ENCODE measurements at regions not wholly inside any gene's neighbourhood (a gene's known extent, or its start where the extent isn't known, plus 50 kb on each side); places are given as distances from the start of the nearest gene placed in this dataset.
"Not testable (repeated sequence)": the region's sequence is repeated elsewhere in the genome, so short reads cannot be mapped to it uniquely, and the experiment has no call there.

DNA sequence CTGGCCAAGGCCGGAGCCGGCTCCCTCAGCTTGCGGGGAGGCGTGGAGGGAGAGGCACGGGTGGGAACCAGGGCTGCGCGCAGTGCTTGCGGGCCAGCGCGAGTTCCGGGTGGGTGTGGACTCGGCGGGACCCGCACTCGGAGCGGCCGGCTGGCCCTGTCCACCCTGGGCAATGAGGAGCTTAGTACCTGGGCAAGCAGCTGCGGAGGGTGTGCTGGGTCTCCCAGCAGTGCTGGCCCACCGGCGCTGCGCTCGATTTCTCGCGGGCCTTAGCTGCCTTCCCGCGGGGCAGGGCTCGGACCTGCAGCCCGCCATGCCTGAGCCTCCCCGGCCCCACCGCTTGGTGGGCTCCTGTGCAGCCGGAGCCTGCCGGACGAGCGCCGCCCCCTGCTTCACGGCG, 91.4 kb upstream of the MAN1A1 start:
- Histone ChIP-seq H3K9ac (ENCODE audit: low read depth, low read length) (no peak overlapping the region), H3K9me3 (ENCODE audit: control insufficient read depth, insufficient read depth, low read length) (no peaks in the 10 kb centered on the region; the same call in 1 of the 2 replicates), H3K36me3 (ENCODE audit: insufficient read depth, low read length) (no peaks in the 10 kb centered on the region), H3K4me1 (ENCODE audit: insufficient read depth, low read length) (peaks cover 7% of the 10 kb centered on the region)

DNA sequence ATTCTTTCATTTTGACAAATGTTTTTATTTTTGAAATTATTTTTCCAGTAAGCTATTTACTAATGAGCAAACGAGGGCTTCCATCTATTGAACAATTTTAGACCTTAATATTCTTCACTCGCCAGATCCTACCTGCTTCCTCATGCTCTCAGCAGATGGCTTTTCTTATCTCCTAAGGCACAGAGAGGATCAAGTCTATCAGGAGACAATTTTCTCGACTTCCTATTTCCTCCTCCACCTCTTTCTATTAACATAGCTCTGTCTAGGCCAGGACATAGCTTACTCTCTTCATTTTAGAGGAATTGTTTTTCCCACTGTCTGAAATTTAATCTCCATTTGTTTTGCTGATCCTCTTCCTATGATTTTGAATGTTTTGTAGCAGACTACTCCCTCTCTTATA, 87.0 kb upstream of the MAN1A1 start:
- Histone ChIP-seq H3K4me1 (ENCODE audit: insufficient read depth, low read length) (no peaks in the 10 kb centered on the region), H3K36me3 (ENCODE audit: insufficient read depth, low read length) (no peaks in the 10 kb centered on the region), H3K9me3 (ENCODE audit: control insufficient read depth, insufficient read depth, low read length) (no peaks in the 10 kb centered on the region; the same call in 1 of the 2 replicates), H3K9ac (ENCODE audit: low read depth, low read length) (no peak overlapping the region)

DNA sequence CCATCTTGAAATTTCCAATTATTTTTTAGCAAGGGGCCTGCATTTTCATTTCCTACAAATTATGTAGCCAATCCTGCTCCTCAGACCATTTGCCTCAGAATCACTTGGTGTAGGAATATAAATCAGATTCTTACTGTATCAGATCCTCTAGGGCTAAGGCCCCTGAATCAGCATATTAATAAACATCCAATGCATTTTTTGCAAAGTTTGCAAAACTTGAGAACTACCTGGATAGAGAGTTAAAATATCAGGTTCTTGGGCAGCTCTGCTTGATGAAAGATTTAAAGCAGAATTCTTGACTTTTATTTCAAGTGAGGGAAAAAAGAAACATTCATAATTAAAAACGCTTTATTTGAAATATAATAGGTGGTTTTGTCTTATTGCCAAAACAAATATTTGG, 82.2 kb upstream of the MAN1A1 start:
- no peaks in the 10 kb centered on the region for H3K36me3 ChIP-seq (ENCODE audit: insufficient read depth, low read length)
- no peak overlapping the region for H3K9ac ChIP-seq (ENCODE audit: low read depth, low read length)
- no peaks in the 10 kb centered on the region for H3K9me3 ChIP-seq (ENCODE audit: control insufficient read depth, insufficient read depth, low read length)
- no peaks in the 10 kb centered on the region for H3K4me1 ChIP-seq (ENCODE audit: insufficient read depth, low read length)

DNA sequence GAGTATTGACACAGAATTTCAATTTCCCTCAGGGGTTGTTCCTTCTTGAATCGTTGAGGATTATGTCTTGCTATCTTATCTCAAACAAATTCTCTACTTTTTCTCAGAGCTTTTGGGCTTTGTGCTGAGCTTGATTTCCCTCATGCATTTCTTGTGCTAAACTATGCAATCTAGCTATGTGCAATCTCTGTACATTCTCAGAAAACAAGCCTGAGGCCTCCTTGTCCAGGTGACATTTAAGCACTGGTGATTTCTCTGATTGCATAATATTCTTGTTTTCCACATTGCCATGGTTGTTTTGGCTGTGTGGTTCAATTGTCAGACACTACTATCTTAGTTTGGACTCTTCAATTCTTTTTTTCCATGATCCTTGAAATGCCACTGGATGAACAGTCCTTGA, 81.2 kb upstream of the MAN1A1 start:
- no peaks in the 10 kb centered on the region for H3K9me3 ChIP-seq (ENCODE audit: control insufficient read depth, insufficient read depth, low read length)
- H3K4me1 ChIP-seq (ENCODE audit: insufficient read depth, low read length) = no peaks in the 10 kb centered on the region
- no peak overlapping the region for H3K9ac ChIP-seq (ENCODE audit: low read depth, low read length)
- H3K36me3 ChIP-seq (ENCODE audit: insufficient read depth, low read length) = no peaks in the 10 kb centered on the region

DNA sequence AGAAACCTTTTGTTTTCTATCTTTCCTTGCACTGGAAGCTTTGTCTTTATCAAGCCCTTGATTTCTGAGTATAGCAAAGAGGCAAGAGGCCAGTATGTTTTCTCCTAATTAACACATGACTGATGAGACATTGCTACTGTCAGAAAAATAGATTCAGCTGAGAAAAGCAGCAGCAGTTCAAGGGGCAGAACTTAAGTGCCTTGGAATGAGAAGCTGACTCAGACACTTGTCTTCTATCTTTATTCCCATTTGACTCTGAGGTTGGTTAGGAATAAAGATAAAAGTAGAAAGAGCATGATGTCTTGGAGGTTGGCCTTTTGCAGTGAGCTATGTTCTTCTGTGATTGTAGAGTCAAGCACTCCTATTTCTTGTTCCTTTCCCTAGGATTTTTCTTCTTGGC, 79.1 kb upstream of the MAN1A1 start:
- Histone ChIP-seq H3K9ac (ENCODE audit: low read depth, low read length) (no peak overlapping the region), H3K9me3 (ENCODE audit: control insufficient read depth, insufficient read depth, low read length) (no peaks in the 10 kb centered on the region), H3K4me1 (ENCODE audit: insufficient read depth, low read length) (no peaks in the 10 kb centered on the region), H3K36me3 (ENCODE audit: insufficient read depth, low read length) (no peaks in the 10 kb centered on the region)

DNA sequence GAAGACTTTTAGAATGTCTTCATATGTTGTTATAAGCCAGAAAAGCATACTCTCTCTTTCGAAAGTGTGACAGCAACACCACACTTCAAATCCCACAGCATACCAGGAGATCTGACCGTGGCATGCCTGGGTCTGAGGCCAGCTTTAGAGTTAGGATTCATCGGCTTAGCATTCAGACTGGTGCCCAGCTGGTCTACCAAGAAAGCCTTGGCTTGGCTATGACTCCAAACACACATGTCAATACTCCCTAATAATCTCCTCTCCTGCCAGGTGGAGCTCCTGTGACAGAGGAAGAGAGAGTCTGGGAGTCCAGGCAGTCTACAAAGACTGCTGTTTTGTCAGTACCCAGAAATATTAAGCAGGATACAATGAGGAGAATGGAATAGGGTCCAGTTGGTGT, 77.1 kb upstream of the MAN1A1 start:
- no peaks in the 10 kb centered on the region for H3K36me3 ChIP-seq (ENCODE audit: insufficient read depth, low read length)
- no peaks in the 10 kb centered on the region for H3K9me3 ChIP-seq (ENCODE audit: control insufficient read depth, insufficient read depth, low read length)
- no peak overlapping the region for H3K9ac ChIP-seq (ENCODE audit: low read depth, low read length)
- H3K4me1 ChIP-seq (ENCODE audit: insufficient read depth, low read length) = no peaks in the 10 kb centered on the region

DNA sequence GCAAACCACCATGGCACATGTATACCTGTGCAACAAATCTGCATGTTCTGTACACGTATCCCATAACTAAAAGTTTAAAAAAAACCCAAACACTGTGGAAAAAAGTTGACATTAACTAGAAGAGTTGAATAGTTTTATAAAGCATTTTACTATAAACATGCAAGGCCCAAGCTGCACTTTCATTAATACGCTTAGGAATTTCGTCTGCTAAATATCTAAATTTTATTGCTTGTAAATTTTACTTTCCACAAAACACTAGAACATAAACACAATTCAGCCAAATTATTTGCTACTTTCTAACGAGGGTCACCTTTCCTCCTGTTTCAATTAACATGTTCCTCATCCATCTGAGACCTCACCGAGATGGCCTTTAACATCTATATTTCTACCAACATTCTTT, 74.4 kb upstream of the MAN1A1 start:
- no peak overlapping the region for H3K9ac ChIP-seq (ENCODE audit: low read depth, low read length)
- no peaks in the 10 kb centered on the region for H3K36me3 ChIP-seq (ENCODE audit: insufficient read depth, low read length)
- no peaks in the 10 kb centered on the region for H3K9me3 ChIP-seq (ENCODE audit: control insufficient read depth, insufficient read depth, low read length)
- no peaks in the 10 kb centered on the region for H3K4me1 ChIP-seq (ENCODE audit: insufficient read depth, low read length)

DNA sequence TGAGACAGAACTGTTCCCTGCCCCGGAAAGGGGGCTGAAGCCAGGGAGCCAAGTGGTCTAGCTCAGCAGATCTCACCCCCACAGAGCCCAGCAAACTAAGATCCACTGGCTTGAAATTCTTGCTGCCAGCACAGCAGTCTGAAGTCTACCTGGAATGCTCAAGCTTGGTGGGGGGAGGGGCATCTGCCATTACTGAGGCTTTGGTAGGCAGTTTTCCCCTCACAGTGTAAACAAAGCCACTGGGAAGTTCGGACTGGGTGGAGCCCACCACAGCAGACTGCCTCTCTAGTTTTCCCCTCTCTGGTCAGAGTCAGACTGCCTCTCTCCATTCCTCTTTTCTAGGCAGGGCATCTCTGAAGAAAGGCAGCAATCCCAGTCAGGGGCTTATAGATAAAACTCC, 68.5 kb upstream of the MAN1A1 start:
- not testable (repeated sequence) for H3K9ac ChIP-seq (ENCODE audit: low read depth, low read length); H3K36me3 ChIP-seq (ENCODE audit: insufficient read depth, low read length); H3K4me1 ChIP-seq (ENCODE audit: insufficient read depth, low read length); H3K9me3 ChIP-seq (ENCODE audit: control insufficient read depth, insufficient read depth, low read length)

DNA sequence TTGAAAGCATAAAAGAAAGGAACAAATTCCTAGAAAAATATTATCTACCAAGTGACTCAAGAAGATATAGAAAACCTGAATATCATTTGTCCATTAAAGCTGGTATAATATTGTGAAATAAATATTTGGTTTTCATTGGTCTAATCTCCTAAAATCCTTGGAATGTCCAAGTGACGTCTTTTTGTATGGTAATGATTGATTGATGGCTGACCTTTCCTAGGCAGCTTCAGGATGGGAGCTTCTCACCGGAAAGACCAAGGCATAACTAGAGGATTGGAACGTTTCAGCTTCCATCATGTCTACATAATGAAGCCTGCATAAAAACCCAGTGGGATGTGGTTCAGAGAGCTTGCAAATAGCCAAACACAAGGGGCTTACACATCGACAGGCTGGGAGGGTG, 57.6 kb upstream of the MAN1A1 start:
- H3K4me1 ChIP-seq (ENCODE audit: insufficient read depth, low read length) = no peaks in the 10 kb centered on the region
- H3K9ac ChIP-seq (ENCODE audit: low read depth, low read length) = no peak overlapping the region
- no peaks in the 10 kb centered on the region for H3K36me3 ChIP-seq (ENCODE audit: insufficient read depth, low read length)
- H3K9me3 ChIP-seq (ENCODE audit: control insufficient read depth, insufficient read depth, low read length) = no peaks in the 10 kb centered on the region

DNA sequence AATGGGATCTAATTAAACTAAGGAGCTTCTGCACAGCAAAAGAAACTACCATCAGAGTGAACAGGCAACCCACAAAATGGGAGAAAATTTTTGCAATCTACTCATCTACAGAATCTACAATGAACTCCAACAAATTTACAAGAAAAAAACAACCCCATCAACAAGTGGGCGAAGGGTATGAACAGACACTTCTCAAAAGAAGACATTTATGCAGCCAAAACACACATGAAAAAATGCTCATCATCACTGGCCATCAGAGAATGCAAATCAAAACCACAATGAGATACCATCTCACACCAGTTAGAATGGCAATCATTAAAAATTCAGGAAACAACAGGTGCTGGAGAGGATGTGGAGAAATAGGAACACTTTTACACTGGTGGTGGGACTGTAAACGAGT, 55.6 kb upstream of the MAN1A1 start:
- H3K9ac ChIP-seq (ENCODE audit: low read depth, low read length); H3K9me3 ChIP-seq (ENCODE audit: control insufficient read depth, insufficient read depth, low read length); H3K4me1 ChIP-seq (ENCODE audit: insufficient read depth, low read length); H3K36me3 ChIP-seq (ENCODE audit: insufficient read depth, low read length): not testable (repeated sequence)
